Activated CD4-positive, alpha-beta T cell treated with anti-CD3 and anti-CD28 coated beads, Interleukin-2, amount 50 U/mL, for 24 hours (primary cell): ENCODE measurements at regions not wholly inside any gene's neighbourhood (a gene's known extent, or its start where the extent isn't known, plus 50 kb on each side); places are given as distances from the start of the nearest gene placed in this dataset.
"Not testable (repeated sequence)": the region's sequence is repeated elsewhere in the genome, so short reads cannot be mapped to it uniquely, and the experiment has no call there.

Experiments
- DNase-seq, 2 donors: peaks; one replicate each; pipeline ENCODE4 v3.0.0-alpha.2; 2020; ENCODE audit warnings: low read depth in 1 of 2, low spot score in 1 of 2

DNA sequence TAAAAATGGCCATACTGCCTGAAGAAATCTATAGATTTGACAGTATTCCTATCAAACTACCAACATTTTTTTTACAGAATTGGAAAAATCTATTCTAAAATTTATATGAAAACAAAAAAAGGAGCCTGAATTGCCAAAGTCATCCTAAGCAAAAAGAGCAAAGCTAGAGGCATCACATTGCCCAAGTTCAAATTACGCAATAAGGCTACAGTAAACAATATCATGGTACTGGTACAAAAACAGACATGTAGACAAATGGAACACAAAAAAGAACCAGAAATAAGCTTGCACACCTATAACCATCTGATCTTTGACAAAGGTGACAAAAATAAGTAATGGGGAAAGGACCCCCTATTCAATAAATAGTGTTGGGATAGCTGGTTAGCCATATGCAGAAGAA lies 50.2 kb upstream of the THSD7B start:
- no peak for DNase-seq

DNA sequence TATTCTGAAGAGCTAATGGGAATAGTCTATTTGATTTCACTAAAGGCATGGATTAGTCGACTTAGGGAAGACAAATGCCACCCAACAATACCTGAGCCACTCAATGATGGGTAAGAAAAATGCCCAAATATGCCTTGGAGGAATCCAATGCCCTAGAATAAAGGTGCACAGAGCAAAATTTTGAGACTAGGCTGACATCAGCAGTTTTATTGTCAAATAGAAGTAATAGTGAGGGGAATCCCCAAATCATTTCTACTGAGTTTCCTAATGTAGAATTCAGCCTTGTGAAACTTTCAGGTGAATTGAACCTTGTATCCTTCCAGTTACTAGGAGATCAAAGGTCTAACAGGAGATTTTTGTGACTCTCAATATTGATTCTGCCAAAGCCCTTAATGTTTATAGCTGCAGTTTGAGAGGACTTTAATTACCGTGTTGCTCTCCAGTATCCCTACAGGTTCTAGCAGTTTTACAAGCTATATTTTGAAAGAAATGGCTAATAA lies 50.8 kb upstream of the THSD7B start:
- no peak for DNase-seq

DNA sequence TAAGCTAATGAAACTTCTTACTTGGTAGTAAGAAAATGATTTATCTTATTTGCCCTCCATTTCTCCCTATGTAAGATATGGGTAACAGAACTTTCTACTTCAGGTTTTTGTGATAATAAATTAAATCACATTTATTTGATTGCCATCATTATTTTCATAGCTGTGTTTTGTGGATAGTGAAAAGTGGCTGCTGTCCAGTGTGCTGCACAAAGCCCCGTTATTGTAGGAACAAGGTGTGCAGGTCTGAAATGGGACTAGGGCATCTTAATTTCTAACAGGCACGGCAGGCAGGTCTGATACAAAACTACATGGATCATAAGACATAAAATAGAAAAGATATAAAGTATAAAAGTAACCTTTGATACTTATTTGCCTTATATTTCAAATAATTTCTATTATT lies 51.6 kb upstream of the THSD7B start:
- DNase-seq: no peak

DNA sequence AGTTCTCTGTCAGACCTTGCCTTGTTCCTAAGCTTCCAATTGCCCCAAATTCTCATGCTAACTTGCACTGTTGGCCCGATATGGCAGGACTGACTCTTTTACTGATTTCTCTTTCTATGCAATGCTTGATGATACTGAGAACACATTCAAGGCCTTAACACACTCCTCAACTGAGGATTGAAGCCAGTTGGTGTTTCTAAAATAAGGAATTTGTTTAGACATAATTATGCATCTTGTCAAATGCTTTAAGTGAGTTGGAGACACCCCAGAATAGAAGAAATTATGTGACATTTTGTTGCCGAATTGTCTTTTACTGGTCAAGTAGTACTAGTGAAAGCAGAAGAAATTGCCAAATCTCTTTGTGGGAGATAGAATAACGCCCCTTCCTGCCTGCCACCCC lies 60.0 kb upstream of the THSD7B start:
- DNase-seq: no peak

DNA sequence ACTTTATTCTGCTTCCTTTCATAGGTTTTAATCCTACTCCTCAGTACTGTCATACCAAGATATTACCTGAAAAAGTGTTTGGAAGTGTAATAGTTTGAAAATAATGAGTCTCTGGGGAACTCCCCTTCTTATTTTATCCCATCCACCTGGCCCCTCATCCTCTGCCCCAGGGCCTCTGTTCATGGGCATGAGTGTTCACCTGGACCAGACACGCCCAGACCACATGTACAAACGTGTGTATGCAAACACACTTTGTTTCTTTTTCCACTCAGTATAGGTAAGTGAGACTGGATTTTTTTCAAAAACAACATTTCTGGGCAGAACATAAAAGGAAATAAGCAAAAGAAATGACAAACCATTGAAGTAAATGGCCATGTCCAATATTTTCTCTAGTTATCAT lies 62.1 kb upstream of the THSD7B start:
- DNase-seq: no peak

GRCh38 chr2:136696438-136696837 lies 68.9 kb upstream of the THSD7B start:
- DNase-seq: no peak

GRCh38 chr2:136693966-136694365 lies 71.4 kb upstream of the THSD7B start:
- no peak for DNase-seq

DNA sequence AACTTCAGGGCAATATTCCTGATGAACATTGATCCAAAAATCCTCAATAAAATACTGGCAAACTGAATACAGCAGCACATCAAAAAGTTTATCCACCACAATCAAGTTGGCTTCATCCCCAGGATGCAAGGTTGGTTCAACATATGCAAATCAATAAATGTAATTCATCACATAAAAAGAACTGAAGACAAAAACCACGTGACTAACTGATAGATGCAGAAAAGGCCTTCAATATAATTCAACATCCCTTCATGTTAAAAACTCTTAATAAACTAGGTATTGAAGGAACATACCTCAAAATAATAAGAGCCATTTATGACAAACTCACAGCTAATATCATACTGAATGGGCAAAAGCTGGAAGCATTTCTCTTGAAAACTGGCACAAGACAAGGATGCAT lies 85.3 kb upstream of the THSD7B start:
- DNase-seq: not testable (repeated sequence)

- DNase-seq: no peak
Observed at GRCh38 chr2:136665736-136666135, 99.6 kb upstream of the THSD7B start.

DNA sequence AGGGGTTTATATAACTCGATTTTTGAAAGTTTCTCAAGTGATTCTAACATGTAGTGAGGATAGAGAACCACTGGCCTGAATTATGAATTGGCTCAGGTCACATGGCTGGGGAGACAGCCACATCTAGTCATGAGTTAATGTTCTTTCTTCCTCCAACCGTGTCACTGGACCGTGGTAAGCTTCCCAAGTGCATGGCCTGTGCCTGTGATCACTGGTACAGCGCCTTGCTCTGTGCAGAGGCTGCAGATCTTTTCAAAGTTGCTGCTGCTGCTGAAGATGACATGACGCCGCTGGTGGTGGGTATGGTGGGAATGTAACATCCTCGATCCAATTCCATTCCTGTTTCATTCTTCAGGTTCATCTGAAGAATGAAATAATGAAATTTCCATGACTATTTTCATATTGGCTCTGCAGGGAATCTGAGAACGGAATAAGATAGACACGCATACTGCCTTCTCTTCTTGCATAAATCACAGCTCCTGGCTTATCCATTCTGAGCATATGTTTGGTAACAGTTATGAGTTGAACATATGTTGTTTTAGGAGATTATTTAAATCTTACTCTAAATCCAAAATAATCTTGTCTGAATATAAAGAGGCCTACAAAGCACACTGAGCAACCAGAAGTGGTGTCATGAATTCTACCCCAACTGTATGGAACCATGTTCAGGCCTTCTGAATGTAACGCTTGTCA lies 100.5 kb upstream of the THSD7B start:
- DNase-seq: no peak

GRCh38 chr2:136658201-136658600 lies 107.1 kb upstream of the THSD7B start:
- DNase-seq: no peak

DNA sequence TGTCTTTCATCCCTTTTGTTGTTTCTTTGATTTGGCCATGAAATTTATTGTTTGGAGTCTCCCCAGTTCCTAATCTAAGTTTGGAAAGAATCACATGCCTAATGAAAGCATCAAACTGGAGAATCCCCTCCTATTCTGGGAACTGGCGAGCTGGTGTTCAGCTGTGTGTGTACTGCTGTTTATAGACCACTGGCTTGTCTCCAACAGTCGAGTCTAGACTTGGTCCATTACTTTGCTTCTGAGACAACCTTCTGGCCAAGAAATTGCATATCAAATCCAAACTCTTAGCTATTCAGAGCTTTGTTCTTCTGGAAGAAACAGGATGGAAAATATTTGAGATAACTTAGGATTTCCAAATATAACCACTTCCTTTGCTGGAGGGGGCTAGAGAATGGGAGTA lies 111.5 kb upstream of the THSD7B start:
- DNase-seq: no peak

DNA sequence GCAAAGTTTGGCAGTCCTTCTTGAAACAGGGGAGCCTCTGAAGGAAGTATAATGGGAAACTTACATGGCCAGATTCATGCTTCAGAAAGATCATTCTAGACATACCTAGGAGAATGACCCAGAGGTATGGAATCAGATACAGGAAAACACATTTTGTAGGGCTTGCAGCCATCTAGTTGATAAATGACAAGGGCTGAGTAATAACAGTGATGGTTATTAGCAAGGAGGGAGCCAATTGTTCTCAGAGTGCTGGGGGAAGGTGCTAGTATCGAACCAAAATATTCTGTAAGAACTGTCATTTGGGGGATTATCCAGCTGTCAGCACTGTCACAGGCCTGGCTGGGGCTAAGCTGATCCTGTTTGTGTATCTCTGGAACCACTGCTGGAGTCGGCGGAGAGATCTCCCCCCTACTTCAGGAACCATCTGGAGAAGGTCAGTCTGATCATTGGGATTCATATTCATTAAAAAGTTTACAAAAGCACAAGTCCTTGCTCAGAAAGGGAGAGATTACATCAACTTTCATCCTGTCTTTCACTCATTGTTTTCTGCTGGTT lies 113.8 kb upstream of the THSD7B start:
- DNase-seq: no peak

DNA sequence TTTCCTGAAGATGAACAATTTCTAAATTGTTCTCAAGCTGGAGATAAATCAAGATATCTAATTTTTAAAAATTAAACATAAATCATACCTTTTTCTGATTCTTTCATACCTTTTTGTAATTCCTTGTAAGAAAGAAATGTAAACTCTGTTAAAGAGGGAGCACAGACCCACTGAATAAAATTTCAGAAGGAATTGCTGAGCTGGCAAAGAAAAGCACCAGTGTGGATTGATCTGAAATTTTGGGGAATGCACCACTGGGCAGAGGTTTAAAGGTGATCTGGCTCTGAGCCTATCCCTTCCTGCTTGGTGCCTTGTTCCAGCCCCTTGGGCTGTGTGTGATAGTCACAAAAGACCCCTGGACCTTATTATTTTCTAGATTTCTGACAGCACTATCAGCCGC lies 118.3 kb upstream of the THSD7B start:
- no peak for DNase-seq

- no peak for DNase-seq
Observed at GRCh38 chr2:136645236-136645828, 120.0 kb upstream of the THSD7B start.

GRCh38 chr2:136639651-136640050 lies 125.7 kb upstream of the THSD7B start:
- DNase-seq: no peak

- no peak for DNase-seq
Observed at GRCh38 chr2:136638193-136638592, 127.2 kb upstream of the THSD7B start.

DNA sequence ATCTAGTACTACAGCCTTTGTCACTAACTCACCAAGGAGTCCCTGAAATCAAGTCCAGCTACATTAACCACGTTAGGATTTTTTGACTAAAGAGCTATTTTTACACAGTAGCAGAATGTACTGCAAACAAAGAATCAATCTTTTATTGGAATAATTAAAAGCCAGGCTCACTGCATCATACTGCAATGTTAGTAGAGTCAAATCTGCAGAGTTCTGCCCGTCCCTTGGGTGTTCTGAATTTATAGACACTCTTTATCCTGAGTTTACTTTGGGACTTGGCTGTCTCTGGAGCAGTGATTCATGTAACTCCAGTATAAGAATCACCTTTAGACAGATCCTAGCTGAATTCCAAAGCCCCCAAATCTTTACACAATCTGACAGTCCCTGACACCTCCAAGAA lies 127.9 kb upstream of the THSD7B start:
- DNase-seq: no peak

GRCh38 chr2:136628490-136628889 lies 136.9 kb upstream of the THSD7B start:
- no peak for DNase-seq

DNA sequence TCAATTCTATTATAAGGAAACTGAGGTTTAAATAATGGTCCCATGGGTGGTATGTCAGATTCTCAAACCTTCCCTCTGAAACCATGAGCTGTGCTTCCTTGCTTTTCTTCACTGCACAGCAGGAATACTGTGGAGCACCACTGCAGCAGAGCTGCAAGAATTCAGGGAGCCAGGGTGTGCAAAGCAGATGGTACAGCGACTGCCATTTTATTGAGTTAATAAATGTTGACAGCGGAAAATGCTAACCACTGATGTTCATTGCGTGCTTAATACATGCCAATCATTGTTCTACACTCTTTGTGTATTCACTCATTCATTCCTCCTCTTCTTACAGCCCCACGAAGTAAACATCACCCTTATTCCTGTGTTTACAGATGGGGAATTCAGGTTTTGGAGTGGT lies 152.2 kb upstream of the THSD7B start:
- no peak for DNase-seq

GRCh38 chr2:136612079-136612478 lies 153.3 kb upstream of the THSD7B start:
- DNase-seq: no peak

- DNase-seq: no peak
Observed at GRCh38 chr2:136611451-136611850, 153.9 kb upstream of the THSD7B start.
